ENCODE measurements at regions not wholly inside any gene's neighbourhood (a gene's known extent, or its start where the extent isn't known, plus 50 kb on each side); places are given as distances from the start of the nearest gene placed in this dataset.

GRCh38 chr4:189313064-189313463 is 627.6 kb upstream of the FRG1 start:
- no peak for TF ChIP-seq CTCF (IDR thresholded peaks at IDR 0.05; ENCODE audit: insufficient read depth, low read length)
- DNase-seq (ENCODE audit: low read depth), result no peak
- no peak overlapping the region for H3K4me3 ChIP-seq (ENCODE audit: low read depth, low read length)

GRCh38 chr4:189313861-189314513 is 626.7 kb upstream of the FRG1 start:
- TF ChIP-seq CTCF (IDR thresholded peaks at IDR 0.05; ENCODE audit: insufficient read depth, low read length), result no peak
- DNase-seq (ENCODE audit: low read depth), result no peak
- H3K4me3 ChIP-seq (ENCODE audit: low read depth, low read length), result no peak overlapping the region

- no peak for TF ChIP-seq CTCF (IDR thresholded peaks at IDR 0.05; ENCODE audit: insufficient read depth, low read length)
- no peak overlapping the region for H3K4me3 ChIP-seq (ENCODE audit: low read depth, low read length)
- DNase-seq (ENCODE audit: low read depth), result no peak
Measured at GRCh38 chr4:189322426-189322825, 618.2 kb upstream of the FRG1 start.

GRCh38 chr4:189341881-189342280 is 598.8 kb upstream of the FRG1 start:
- no peak for TF ChIP-seq CTCF (IDR thresholded peaks at IDR 0.05; ENCODE audit: insufficient read depth, low read length)
- no peak for DNase-seq (ENCODE audit: low read depth)
- no peak overlapping the region for H3K4me3 ChIP-seq (ENCODE audit: low read depth, low read length)

- TF ChIP-seq CTCF (IDR thresholded peaks at IDR 0.05; ENCODE audit: insufficient read depth, low read length), result no peak
- H3K4me3 ChIP-seq (ENCODE audit: low read depth, low read length), result no peak overlapping the region
- no peak for DNase-seq (ENCODE audit: low read depth)
Measured at GRCh38 chr4:189355590-189355989, 585.1 kb upstream of the FRG1 start.

- H3K4me3 ChIP-seq (ENCODE audit: low read depth, low read length), result no peak overlapping the region
- no peak for TF ChIP-seq CTCF (IDR thresholded peaks at IDR 0.05; ENCODE audit: insufficient read depth, low read length)
- DNase-seq (ENCODE audit: low read depth), result no peak
Measured at GRCh38 chr4:189362364-189362763, 578.3 kb upstream of the FRG1 start.

GRCh38 chr4:189364032-189364449 is 576.6 kb upstream of the FRG1 start:
- no peak overlapping the region for H3K4me3 ChIP-seq (ENCODE audit: low read depth, low read length)
- no peak for DNase-seq (ENCODE audit: low read depth)
- no peak for TF ChIP-seq CTCF (IDR thresholded peaks at IDR 0.05; ENCODE audit: insufficient read depth, low read length)
